Ishikawa (cell line): ENCODE measurements at regions not wholly inside any gene's neighbourhood (a gene's known extent, or its start where the extent isn't known, plus 50 kb on each side); places are given as distances from the start of the nearest gene placed in this dataset.

Experiments used
- CEBPB ChIP-seq: IDR thresholded peaks from 2 replicates; pipeline ENCODE4 v1.6.1; 2012
- CREB1 ChIP-seq: IDR thresholded peaks from 2 replicates; pipeline ENCODE4 v1.6.1; 2012; ENCODE audit warnings: low read depth
- EGR1 ChIP-seq: IDR thresholded peaks from 2 replicates; pipeline ENCODE4 v1.6.1; 2012
- EP300 ChIP-seq: IDR thresholded peaks from 2 replicates; pipeline ENCODE4 v1.6.1; 2012; ENCODE audit warnings: borderline replicate concordance
- FOXM1 ChIP-seq: IDR thresholded peaks from 2 replicates; pipeline ENCODE4 v1.6.1; 2012; ENCODE audit warnings: low read depth, borderline replicate concordance
- NFIC ChIP-seq: IDR thresholded peaks from 2 replicates; pipeline ENCODE4 v1.6.1; 2012
- RAD21 ChIP-seq: IDR thresholded peaks from 2 replicates; pipeline ENCODE4 v1.6.1; 2012; ENCODE audit warnings: low read depth
- REST ChIP-seq: IDR thresholded peaks from 2 replicates; pipeline ENCODE4 v1.6.1; 2012; ENCODE audit warnings: low read depth, mild to moderate bottlenecking
- TAF1 ChIP-seq: IDR thresholded peaks from 2 replicates; pipeline ENCODE4 v1.6.1; 2012; ENCODE audit warnings: low read depth, mild to moderate bottlenecking
- TCF12 ChIP-seq: IDR thresholded peaks from 2 replicates; pipeline ENCODE4 v1.6.1; 2012; ENCODE audit warnings: low read depth
- TEAD4 ChIP-seq: IDR thresholded peaks from 2 replicates; pipeline ENCODE4 v1.6.1; 2012
- USF1 ChIP-seq: IDR thresholded peaks from 2 replicates; pipeline ENCODE4 v1.6.1; 2012
- YY1 ChIP-seq: IDR thresholded peaks from 2 replicates; pipeline ENCODE4 v1.6.1; 2012; ENCODE audit warnings: low read depth
- ZBTB7A ChIP-seq: IDR thresholded peaks from 2 replicates; pipeline ENCODE4 v1.6.1; 2012; ENCODE audit warnings: low read depth
- TF ChIP-seq, protein P1 (sequence below): IDR thresholded peaks from 2 replicates; pipeline ENCODE4 v1.6.1; 2012

- TF ChIP-seq ZBTB7A (0 out of 2 replicates have a peak, but pooled peaks have one; percentile 9), REST (0 out of 2 replicates have a peak, but pooled peaks have one; percentile 15), YY1 (peak; percentile 77), USF1 (no peak), TEAD4 (no peak), CEBPB (no peak), RAD21 (no peak), EP300 (no peak), TCF12 (no peak), EGR1 (no peak; the same call in 1 of the 2 replicates), FOXM1 (no peak)
- TF ChIP-seq, protein P1, sequence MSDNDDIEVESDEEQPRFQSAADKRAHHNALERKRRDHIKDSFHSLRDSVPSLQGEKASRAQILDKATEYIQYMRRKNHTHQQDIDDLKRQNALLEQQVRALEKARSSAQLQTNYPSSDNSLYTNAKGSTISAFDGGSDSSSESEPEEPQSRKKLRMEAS = peak; percentile 56
Measured at GRCh38 chr3:107431246-107432012, 54.2 kb downstream of the CCDC54 start.

GRCh38 chr3:107432013-107432515 lies 54.8 kb downstream of the CCDC54 start:
- TF ChIP-seq TCF12 = no peak
- TF ChIP-seq REST = 0 out of 2 replicates have a peak, but pooled peaks have one; percentile 4
- TF ChIP-seq, protein P1 = no peak
- TF ChIP-seq RAD21 = no peak
- no peak for TF ChIP-seq NFIC
- TF ChIP-seq YY1 = no peak
- TF ChIP-seq CREB1 = no peak
- TF ChIP-seq EGR1 = no peak

DNA sequence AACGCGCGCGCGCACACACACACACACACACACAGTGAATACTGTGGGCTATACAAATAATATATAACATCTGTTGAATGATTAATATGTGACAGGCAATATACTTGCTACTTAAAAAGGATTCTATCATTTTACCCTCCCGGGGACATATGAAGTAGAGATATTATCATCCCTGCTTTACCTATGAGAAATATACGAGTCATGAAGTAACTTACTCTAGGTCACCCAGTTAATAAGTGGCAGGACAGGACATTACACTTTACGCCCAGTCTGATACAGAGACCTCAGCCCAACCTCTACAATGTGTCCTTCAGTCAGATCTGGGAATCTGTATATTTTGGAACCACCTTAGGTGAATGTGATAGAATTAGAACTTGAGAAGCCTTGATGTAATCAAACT lies 55.4 kb downstream of the CCDC54 start:
- TF ChIP-seq REST (no peak), CREB1 (no peak), ZBTB7A (no peak), CEBPB (no peak), TCF12 (no peak), RAD21 (no peak), TEAD4 (no peak), TAF1 (no peak), YY1 (no peak)
- TF ChIP-seq, protein P1 = no peak

- TF ChIP-seq RAD21 (no peak), USF1 (no peak), TEAD4 (no peak), CREB1 (no peak), ZBTB7A (no peak), CEBPB (no peak), EP300 (no peak), TAF1 (no peak), REST (no peak), YY1 (no peak), TCF12 (no peak), NFIC (no peak), EGR1 (no peak), FOXM1 (no peak)
- TF ChIP-seq, protein P1 = no peak
Measured at GRCh38 chr3:107436029-107436428, 58.8 kb downstream of the CCDC54 start.
